HTR-8/SVneo (cell line): ENCODE measurements at regions not wholly inside any gene's neighbourhood (a gene's known extent, or its start where the extent isn't known, plus 50 kb on each side); places are given as distances from the start of the nearest gene placed in this dataset.

Experiments
- DNase-seq: peaks from one replicate; pipeline ENCODE4 v3.0.0; 2011; ENCODE audit warnings: low spot score, mixed read lengths; ENCODE audit not compliant: insufficient read length
- FAIRE-seq: peaks from 2 replicates; lab custom pipeline; 2011; peaks lifted over from hg19 to GRCh38; lab: Jason Lieb, UNC

DNA sequence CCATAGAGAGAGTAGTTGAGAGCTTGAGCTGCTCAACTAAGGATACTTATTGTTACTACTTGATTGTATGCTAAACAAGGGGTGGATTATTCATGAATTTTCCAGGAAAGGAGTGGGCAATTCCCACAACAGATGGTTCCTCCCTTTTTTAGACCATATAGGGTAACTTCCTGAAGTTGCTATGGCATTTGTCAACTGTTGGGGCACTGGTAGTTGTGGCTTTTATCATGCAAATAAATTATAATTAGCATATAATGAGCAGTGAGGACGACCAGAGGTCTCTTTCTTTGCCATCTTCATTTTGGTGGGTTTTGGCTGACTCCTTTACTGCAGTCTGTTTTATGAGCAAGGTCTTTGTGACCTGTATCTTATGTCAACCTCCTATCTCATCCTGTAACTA, 1403.5 kb upstream of the PABPC4L start:
- no peak for FAIRE-seq

GRCh38 chr4:135604531-135604930, 1402.9 kb upstream of the PABPC4L start:
- FAIRE-seq, result no peak
- no peak for DNase-seq

More for the DNA sequence above, 1403.5 kb upstream of the PABPC4L start:
- DNase-seq, result no peak

- FAIRE-seq (no peak), DNase-seq (no peak)
Observed at GRCh38 chr4:135601351-135601750, 1399.8 kb upstream of the PABPC4L start.

GRCh38 chr4:135598151-135598550, 1396.6 kb upstream of the PABPC4L start:
- no peak for FAIRE-seq
- DNase-seq, result no peak

GRCh38 chr4:135594521-135594920, 1392.9 kb upstream of the PABPC4L start:
- DNase-seq (no peak), FAIRE-seq (no peak)

DNA sequence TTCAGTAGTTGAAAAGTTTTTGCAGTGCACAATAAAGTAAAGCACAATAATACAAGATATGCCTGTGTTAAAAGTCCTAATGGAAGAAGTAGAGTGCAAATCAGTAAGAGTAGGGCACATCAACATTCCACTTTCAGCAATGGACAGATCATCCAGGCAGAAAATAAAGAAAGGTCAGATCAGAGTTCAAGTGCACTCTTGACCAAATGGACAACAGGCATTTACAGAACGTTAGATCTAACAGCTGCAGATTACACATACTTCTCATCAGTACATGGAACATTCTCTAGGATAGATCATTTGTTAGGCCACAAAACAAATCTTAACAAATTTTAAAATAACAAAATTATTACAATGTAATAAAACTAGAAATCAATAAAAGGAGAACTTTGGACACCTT, 1373.5 kb upstream of the PABPC4L start:
- FAIRE-seq (no peak), DNase-seq (no peak)

GRCh38 chr4:135573251-135573650, 1371.7 kb upstream of the PABPC4L start:
- FAIRE-seq, result no peak
- no peak for DNase-seq

- FAIRE-seq (no peak), DNase-seq (no peak)
Observed at GRCh38 chr4:135564090-135564489, 1362.5 kb upstream of the PABPC4L start.

DNA sequence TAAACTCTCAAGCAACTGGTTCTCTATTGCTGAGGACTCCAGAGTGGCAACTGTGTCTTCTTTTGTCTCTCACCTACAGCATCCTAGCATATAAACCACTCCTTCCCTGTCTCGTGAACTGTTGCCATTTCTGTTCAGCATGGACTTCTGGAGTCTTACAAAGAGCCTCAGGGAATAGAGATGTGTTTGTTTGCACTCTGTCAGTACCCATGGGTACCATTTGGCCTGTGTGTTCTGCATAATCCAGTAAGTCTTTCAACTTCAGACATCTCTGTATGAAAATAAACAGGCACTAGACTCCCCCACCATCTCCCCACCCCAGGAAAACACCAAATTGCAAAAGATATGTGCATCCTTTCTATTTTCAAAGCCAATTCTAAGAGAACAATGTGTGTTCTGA, 1351.6 kb upstream of the PABPC4L start:
- FAIRE-seq, result no peak
- no peak for DNase-seq

- FAIRE-seq (no peak), DNase-seq (no peak)
Observed at GRCh38 chr4:135552131-135552530, 1350.5 kb upstream of the PABPC4L start.

DNA sequence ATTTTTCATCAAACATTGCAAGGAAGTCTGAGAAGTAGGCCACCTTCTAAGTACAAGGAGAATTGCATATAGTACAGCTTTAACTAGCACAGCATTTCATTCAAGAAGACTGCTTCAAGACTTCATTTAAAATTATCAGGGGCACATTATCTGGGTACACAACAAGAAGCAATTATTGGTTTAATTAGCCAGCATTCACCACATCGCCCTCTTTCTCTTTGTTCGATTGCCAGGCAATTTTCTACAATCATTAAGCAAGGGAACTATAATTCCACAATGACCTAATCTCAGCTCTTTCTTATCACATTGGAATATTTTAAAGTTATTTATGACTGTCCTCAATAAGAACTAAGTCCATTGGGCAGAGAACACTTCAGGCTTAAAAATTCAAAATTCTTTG, 1347.1 kb upstream of the PABPC4L start:
- FAIRE-seq (no peak), DNase-seq (no peak)

DNA sequence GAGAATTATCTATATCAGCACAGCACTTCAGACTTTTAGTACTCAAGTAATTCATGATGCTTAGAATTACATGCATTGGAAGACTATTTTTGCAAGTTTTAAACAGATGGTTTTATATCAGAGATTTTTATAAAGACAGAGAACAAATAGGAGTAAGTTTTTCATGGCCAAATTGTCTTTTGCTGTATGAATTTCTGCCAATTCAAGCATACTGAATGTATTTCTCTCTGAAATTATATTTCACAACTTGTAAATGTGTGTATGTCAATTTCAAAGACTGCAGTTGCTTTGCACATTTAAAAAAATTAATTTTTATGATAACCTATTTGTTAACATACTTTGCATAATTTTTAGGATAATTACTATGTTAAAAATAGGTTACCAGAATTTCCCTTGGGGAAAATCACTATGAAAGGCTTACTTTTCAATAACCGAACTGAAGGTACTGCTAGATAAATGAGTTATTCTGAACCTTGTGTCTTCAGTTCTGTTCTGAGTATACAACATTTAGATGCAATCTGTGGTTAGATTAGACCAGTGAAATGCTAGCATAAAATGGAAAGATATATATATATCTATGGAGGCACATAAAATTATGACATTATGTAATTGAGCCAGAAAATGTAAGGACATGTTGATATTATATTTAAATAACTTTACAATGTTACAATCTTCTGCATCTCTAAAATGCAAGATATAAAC, 1344.2 kb upstream of the PABPC4L start:
- FAIRE-seq, result no peak
- no peak for DNase-seq

DNA sequence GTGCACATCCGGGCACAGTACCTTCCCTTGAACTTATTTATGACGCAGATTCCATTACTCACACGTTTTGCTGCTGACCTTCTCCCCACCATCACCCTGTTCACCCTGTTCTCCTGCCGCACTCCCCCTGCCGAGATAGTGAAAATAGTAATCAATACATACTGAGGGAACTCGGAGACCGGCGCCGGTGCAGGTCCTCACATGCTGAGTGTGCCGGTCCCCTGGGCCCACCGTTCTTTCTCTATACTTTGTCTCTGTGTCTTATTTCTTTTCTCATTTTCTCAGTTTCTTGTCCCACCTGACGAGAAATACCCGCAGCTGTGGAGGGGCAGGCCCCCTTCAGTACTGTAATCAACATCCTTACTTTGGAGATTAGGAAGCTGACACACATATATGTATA, 1337.1 kb upstream of the PABPC4L start:
- FAIRE-seq, result no peak
- no peak for DNase-seq

- FAIRE-seq, result no peak
- no peak for DNase-seq
Observed at GRCh38 chr4:135533053-135533452, 1331.5 kb upstream of the PABPC4L start.

GRCh38 chr4:135532132-135532531, 1330.5 kb upstream of the PABPC4L start:
- no peak for DNase-seq
- FAIRE-seq, result no peak

- FAIRE-seq (peak; percentile 65), DNase-seq (peak; percentile 10)
Observed at GRCh38 chr4:135515295-135515694, 1313.7 kb upstream of the PABPC4L start.

DNA sequence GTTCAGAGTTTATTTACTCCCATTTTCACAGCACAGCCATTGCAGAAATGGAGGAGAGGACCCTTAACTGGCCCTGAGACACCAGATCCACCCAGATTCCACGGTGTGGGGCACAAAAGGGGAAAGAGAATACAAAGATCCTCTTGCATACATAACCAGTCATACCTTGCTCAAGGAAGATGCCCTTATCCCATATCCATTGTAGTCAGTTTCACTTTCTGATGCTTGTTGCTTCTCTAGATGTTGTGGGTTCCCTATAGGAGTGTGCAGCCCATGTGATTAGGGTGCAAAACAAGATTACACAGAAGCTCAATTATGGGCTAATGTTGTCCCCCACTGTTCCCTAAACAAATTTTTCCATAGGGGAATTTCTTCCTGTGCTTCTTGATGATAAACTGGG, 1309.0 kb upstream of the PABPC4L start:
- DNase-seq, result no peak
- FAIRE-seq, result no peak

DNA sequence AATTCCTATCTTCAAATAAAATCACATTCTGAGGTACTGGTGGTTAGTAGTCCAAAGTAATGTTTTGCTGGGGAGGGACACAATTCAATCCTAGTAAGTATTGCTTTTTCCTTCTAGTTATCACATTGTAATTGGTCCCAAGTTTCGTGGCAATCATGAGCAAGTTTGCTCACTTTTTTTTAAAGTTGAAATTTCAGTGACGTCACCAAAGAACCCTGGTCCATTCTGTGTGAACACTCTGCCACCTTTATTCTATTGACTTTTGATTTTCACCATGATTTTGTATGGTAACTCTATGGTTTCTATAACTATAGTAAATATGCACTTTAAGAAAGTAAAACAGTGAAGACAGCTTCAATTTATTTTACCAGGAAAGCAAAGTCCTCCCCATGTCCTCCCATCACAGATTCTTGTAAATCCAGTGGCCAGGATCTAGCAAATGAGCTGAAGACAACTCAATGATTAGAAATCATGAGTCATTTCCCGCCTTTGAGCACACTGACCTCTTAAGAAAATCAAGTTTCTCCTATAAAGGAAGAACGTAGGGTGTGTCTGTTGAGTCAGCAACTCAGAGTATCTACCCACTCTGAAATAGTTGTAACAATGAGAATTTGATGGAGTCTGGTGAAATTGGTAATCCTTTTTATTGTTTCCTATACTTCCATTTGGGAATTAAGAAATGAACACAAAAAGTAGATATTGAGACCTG, 1306.6 kb upstream of the PABPC4L start:
- peak; percentile 37 for DNase-seq
- peak; percentile 20 for FAIRE-seq

- DNase-seq, result no peak
- FAIRE-seq, result no peak
Observed at GRCh38 chr4:135497563-135498152, 1296.1 kb upstream of the PABPC4L start.

- FAIRE-seq, result no peak
- no peak for DNase-seq
Observed at GRCh38 chr4:135492439-135492838, 1290.8 kb upstream of the PABPC4L start.

DNA sequence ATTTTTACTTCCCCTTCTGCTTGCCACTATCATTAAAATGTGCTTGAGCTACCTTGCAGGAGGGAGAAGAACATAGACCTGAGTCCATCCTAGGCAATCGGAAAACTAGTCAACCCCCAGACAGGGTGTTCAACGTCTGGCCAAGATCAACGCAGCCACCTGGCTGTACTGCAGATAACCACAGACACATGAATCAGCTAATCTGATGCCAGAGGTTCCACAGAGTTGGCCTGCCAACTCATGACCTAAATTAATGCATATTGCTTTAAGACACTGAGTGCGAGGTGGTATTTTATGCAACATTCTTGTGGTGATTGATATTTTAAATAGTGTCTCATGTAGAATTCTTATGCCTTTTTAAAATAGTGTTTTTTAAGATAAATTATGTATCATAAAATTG, 1283.8 kb upstream of the PABPC4L start:
- FAIRE-seq (no peak), DNase-seq (no peak)
